ENCODE measurements at regions not wholly inside any gene's neighbourhood (a gene's known extent, or its start where the extent isn't known, plus 50 kb on each side); places are given as distances from the start of the nearest gene placed in this dataset.
"Not testable (repeated sequence)": the region's sequence is repeated elsewhere in the genome, so short reads cannot be mapped to it uniquely, and the experiment has no call there.

DNA sequence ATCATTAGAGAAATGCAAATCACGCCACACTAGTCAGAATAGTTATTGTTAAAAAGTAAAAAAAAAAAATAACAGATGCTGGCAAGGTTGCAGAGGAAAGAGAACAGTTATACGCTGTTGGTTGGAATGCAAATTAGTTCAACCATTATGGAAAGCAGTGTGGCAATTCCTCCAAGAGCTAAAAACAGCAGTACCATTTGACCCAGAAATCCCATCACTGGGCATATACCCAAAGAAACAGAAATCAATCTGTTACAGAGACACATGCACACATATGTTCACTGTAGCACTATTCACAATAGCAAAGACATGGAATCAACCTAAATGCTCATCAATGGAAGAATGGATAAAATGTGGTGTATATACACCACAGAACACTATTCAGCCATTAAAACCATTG is 388.7 kb upstream of the FMR1 start:
- Histone ChIP-seq H3K4me3 (ENCODE audit: low read depth, low read length) (no peak overlapping the region), H3K27me3 (ENCODE audit: control insufficient read depth, insufficient read depth, low read length) (no peaks in the 10 kb centered on the region), H3K36me3 (ENCODE audit: control insufficient read depth, insufficient read depth, low read length) (no peaks in the 10 kb centered on the region)
- no peak for DNase-seq (ENCODE audit: low read depth)
- TF ChIP-seq, protein P1, sequence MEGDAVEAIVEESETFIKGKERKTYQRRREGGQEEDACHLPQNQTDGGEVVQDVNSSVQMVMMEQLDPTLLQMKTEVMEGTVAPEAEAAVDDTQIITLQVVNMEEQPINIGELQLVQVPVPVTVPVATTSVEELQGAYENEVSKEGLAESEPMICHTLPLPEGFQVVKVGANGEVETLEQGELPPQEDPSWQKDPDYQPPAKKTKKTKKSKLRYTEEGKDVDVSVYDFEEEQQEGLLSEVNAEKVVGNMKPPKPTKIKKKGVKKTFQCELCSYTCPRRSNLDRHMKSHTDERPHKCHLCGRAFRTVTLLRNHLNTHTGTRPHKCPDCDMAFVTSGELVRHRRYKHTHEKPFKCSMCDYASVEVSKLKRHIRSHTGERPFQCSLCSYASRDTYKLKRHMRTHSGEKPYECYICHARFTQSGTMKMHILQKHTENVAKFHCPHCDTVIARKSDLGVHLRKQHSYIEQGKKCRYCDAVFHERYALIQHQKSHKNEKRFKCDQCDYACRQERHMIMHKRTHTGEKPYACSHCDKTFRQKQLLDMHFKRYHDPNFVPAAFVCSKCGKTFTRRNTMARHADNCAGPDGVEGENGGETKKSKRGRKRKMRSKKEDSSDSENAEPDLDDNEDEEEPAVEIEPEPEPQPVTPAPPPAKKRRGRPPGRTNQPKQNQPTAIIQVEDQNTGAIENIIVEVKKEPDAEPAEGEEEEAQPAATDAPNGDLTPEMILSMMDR (IDR thresholded peaks at IDR 0.05; ENCODE audit: insufficient read depth, low read length, poor library complexity, severe bottlenecking), result no peak

- no peak for DNase-seq (ENCODE audit: low read depth)
- Histone ChIP-seq H3K4me3 (ENCODE audit: low read depth, low read length) (no peak overlapping the region), H3K27me3 (ENCODE audit: control insufficient read depth, insufficient read depth, low read length) (no peaks in the 10 kb centered on the region), H3K36me3 (ENCODE audit: control insufficient read depth, insufficient read depth, low read length) (no peaks in the 10 kb centered on the region)
- TF ChIP-seq, protein P1 (IDR thresholded peaks at IDR 0.05; ENCODE audit: insufficient read depth, low read length, poor library complexity, severe bottlenecking), result no peak
Observed at GRCh38 chrX:147533426-147533825, 378.3 kb upstream of the FMR1 start.

DNA sequence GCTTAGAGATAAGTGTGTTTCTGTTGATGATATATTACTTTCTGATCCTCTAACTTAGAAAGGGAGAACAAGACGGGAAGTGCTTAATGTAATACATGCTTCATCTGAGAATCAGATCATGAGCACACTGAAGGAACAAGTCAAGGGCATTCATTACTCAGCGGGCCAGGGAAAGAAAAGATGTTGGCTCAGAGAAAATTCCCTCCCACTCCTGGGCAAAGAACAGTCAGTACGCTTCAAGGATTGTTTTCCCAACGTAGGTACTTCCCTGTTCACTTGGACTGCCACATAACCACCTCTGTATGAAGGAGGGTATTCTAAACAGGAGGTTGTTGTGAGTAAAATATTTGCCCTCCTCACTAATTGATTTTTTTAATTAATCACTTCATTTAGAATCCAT is 374.5 kb upstream of the FMR1 start:
- TF ChIP-seq, protein P1 (IDR thresholded peaks at IDR 0.05; ENCODE audit: insufficient read depth, low read length, poor library complexity, severe bottlenecking), result no peak
- DNase-seq (ENCODE audit: low read depth), result no peak
- no peaks in the 10 kb centered on the region for H3K36me3 ChIP-seq (ENCODE audit: control insufficient read depth, insufficient read depth, low read length)

GRCh38 chrX:147548023-147548422 is 363.7 kb upstream of the FMR1 start:
- not testable (repeated sequence) for DNase-seq (ENCODE audit: low read depth); H3K4me3 ChIP-seq (ENCODE audit: low read depth, low read length); H3K36me3 ChIP-seq (ENCODE audit: control insufficient read depth, insufficient read depth, low read length); H3K27me3 ChIP-seq (ENCODE audit: control insufficient read depth, insufficient read depth, low read length)

More for the DNA sequence above, 374.5 kb upstream of the FMR1 start:
- H3K4me3 ChIP-seq (ENCODE audit: low read depth, low read length), result no peak overlapping the region
- H3K27me3 ChIP-seq (ENCODE audit: control insufficient read depth, insufficient read depth, low read length), result no peaks in the 10 kb centered on the region

- DNase-seq (ENCODE audit: low read depth), result no peak
- Histone ChIP-seq H3K4me3 (ENCODE audit: low read depth, low read length) (no peak overlapping the region), H3K27me3 (ENCODE audit: control insufficient read depth, insufficient read depth, low read length) (no peaks in the 10 kb centered on the region), H3K36me3 (ENCODE audit: control insufficient read depth, insufficient read depth, low read length) (no peaks in the 10 kb centered on the region)
- TF ChIP-seq, protein P1 (IDR thresholded peaks at IDR 0.05; ENCODE audit: insufficient read depth, low read length, poor library complexity, severe bottlenecking), result peak; percentile 46
Observed at GRCh38 chrX:147550217-147550616, 361.5 kb upstream of the FMR1 start.

DNA sequence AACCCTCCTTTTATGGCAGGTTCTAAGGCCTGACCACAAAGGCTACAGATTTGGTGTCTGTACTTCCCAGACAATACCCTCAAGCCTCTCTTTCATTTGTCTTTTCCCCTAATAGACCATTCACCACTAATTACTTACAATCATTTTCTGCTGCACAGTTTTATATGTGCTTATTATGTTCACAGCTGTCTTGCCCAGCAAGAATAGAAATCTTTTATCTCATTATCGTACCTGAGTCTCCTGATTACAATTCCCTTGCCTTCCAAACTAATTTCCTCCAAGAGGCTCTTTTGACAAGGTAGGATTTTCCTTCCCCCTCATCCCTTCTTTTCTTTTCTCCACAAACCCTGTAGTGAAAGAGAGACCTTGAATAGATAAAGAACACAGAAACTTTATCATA is 352.5 kb upstream of the FMR1 start:
- H3K4me3 ChIP-seq (ENCODE audit: low read depth, low read length), result no peak overlapping the region
- no peaks in the 10 kb centered on the region for H3K36me3 ChIP-seq (ENCODE audit: control insufficient read depth, insufficient read depth, low read length)
- TF ChIP-seq, protein P1 (IDR thresholded peaks at IDR 0.05; ENCODE audit: insufficient read depth, low read length, poor library complexity, severe bottlenecking), result no peak
- no peaks in the 10 kb centered on the region for H3K27me3 ChIP-seq (ENCODE audit: control insufficient read depth, insufficient read depth, low read length)
- no peak for DNase-seq (ENCODE audit: low read depth)
